Activated T-helper 1 cell treated with Interleukin-2 at 50 U/mL for 16 hours (primary cell): ENCODE measurements at regions not wholly inside any gene's neighbourhood (a gene's known extent, or its start where the extent isn't known, plus 50 kb on each side); places are given as distances from the start of the nearest gene placed in this dataset.
"Not testable (repeated sequence)": the region's sequence is repeated elsewhere in the genome, so short reads cannot be mapped to it uniquely, and the experiment has no call there.

Experiments used
- DNase-seq: peaks from one replicate; pipeline ENCODE4 v3.0.0-alpha.2; 2020; ENCODE audit warnings: low read depth

DNA sequence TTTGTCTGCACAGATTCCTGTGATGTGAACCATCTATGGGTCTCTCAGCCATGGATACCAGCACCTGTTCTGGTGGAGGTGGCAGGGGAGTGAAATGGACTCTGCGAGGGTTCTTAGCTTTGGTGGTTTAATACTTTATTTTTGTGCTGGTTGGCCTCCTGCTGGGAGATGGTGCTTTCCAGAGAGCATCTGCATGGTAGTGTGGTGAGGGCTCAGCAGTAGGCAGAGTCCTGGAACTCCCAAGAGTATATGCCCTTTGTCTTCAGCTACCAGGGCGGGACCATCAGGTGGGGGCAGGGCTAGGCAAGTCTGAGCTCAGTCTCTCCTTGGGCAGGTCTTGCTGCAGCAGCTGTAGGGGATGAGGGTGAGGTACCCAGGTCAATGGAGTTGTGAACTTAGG lies 97.5 kb upstream of the TRIM2 start:
- DNase-seq: not testable (repeated sequence)

DNA sequence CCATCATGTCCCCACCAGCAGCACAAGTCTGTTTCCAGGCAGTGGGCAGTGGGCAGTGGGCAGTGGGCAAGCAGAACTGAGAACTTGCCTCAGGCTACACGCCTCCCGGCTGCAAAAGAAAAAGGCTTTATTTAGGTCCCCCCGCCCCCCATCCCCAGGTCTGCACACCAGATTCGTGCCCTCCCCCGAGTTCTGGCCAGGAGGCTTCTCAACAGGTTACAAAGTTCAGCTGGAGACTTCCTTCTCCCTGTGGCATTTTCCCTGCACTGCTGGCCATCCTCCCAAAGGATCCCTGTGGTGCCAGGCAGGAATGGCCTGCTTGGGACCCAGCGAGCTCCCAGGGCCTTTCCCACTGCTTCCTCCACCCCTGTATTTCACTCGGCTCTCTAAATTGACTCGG lies 97.0 kb upstream of the TRIM2 start:
- no peak for DNase-seq

DNA sequence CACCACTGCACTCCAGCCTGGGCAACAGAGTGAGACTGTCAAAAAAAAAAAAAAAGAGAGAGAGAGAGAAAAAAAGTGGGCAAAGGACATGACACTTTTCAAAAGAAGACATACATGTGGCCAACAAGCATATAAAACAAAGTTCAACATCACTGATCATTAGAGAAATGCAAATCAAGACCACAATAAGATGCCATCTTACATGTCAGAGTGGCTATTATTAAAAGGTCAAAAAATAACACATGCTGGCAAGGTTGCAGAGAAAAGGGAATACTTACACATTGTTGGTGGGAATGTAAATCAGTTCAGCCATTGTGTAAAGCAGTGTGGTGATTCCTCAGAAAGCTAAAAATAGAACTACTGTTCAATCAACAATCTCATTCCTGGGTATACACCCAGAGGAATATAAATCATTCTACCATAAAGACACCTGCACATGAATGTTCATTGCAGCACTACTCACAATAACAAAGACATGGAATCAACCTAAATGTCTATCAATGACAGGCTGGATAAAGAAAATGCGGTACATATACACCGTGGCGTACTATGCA lies 94.9 kb upstream of the TRIM2 start:
- DNase-seq: no peak

DNA sequence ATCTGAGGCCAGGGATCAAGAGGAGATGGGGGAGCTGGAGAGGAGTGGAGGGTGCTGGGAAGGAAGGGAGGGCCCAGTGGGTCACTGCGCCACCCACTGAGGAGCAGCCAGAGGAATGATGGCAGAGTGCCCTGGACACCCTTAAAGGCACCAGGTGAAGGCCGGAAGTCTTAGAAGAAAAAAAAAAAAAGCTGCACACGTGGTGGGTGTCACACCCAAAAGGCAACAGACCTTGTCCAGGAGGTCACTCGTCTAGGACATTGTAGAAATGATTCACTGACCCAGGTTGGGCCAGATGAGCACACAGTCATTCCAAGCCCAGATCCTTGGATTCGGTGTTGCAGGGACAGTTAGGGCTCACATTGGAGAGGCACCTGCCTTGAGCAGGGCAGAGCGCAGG lies 93.5 kb upstream of the TRIM2 start:
- no peak for DNase-seq

DNA sequence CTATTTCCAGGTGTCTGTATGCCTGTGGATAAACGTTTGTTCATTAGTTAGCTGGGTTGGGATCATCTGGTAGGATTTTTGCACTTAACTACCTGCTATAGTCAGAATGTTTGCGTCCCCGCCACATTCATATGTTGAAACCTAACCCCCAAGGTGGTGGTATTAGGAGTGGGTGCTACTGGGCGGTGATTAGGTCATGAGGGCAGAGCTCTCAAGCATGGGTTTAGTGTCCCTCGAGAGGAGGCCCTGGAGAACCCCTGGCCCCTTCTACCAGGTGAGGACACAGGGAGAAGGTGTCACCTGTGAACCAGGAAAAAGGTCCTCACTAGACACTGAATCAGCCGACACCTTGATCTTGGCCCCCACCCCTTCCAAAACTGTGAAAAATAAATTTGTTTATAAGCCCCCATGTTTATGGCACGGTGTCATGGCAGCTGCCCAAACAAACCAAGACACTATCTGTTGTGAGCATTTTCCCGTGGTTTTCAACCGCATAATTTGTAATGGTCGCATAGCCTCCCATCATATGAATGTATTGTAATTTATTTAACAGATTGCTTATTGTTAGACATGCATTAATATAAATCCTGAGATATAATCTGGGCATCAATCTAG lies 92.7 kb upstream of the TRIM2 start:
- no peak for DNase-seq

DNA sequence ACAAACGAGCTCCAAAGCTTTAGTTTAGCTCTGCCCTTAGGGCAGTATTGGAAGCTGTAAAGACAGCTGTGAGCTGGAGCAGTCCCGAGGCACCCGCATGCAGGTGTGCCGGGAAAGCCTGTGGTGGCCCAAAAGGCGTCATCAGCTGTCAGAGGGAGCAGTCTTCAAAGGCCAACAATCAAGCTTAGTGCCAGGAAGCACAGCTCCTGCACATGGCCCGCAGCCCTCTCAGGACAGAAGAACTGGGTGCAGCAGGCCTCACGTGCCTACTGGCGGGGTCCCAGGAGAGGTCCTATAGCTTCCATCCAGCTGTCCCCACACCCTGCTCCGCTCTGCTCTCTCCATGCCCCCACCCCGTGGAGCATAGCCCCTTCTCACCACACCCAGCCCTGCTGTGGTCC lies 92.2 kb upstream of the TRIM2 start:
- DNase-seq: no peak

DNA sequence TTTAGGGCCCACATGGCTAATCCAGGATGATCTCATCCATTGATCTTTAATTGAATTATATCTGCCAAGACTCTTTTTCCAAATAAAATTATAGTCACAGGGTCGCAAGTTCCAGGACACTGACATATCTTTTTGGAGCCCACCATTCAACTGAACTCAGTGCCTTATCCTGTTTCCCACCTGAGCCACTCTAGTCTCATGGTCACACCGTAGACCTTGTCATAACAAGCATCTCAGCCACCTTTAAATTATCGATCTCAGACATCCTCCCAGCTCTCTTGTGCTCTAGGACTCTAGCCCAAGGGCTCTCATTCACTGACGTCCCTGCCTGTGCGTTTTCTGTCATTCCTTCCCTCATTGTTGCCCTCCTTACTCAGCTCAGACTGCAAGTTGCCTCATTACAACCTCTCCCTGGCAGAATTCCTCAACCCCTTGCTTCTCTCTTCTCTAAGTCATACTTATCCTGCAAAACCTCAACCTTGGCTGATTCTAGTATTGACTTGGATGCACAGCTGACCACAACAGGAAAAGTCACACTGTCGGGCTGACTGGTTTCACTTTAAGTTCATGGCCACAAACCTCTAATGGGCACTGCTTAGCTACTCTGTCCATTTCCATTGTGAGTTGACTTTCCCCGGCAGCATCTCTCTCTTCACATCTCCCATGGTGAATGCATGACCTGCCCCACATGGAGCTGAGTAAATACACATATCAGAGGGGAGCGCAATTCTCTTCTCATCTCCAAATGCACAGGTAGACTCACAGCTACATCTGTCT lies 91.0 kb upstream of the TRIM2 start:
- DNase-seq: no peak

DNA sequence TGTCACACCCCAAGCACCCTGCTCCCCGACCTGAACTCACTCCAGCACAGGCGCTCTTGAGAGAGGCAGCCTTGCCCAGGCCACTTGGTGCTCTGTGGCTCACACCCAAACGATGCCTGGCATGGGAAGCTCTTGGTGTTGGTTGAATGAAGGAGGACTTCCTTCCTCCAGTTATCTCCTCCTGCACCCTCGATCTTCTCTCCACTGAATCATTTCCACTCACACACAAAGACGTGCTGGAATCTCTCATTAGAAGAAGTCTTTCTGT lies 90.5 kb upstream of the TRIM2 start:
- no peak for DNase-seq

DNA sequence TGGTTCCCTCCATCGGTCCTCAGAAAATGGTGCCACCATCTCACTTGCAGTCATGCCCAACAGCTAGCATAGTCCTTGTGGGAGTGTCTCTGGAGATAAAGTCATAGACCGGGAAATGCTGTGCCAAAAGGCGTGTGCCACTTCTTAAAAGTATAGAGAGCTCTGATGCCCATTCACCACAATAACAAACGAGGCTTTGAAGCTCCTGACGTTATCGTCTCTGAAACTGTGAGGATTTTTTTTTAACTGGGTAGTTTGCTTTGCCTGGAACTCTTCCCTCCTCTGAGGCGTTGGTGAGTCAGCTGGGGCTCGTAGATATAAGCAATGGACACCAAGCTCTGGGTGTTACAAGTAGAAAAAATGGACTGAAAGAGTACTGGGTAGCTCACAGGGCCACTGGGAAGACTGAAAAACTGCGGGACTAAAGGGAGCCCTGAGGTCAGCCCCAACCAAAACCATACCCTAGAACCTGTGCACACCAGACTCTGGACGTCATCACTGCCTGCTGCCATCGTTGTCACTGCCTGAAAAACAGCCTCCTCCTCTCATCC lies 89.4 kb upstream of the TRIM2 start:
- DNase-seq: no peak

DNA sequence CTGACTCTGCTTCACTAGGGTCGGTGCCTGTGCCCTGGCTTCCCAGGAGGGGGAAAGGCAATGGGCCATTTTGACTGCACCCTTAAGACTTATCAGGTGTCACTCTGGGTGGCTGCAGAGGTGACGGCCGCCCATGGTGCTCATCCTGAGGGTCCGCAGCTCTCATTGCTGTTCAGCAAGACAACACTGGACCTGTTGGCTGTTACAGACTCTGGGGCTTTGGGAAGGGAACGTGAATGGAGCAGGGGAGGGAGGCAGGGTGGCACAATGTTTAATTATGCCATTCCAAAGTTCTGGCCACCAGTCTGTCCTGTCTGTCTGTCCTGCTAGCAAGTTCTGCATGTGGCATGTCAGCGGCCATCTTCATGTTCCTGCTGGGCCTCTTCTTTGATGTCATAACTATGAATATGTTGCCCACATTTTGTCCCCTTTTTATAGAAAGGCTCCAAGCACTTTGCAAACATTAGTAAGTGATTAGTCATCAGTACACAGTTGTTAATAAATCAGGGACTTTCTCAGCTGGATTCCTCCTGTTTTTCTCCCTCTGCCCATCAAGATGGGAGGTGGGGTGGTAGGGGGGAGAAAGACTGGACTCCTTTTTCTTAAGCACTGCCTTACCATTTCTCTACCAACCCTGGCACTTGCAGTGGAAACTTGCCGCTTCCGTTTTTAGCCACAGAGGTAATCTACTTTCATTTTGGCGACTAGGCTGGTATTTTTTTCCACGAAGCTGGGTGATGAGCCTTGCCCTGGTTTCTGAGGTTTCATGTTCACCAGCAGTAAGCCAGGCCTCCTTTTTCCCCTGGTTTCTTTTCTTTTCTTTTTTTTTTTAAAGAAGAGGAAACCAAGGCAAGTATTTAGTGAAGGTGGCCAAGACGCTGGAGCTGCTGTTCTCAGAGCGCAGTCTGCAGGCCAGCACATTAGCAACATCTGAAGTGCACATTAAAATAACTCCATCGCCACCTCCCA lies 88.6 kb upstream of the TRIM2 start:
- DNase-seq: peak; percentile 43

DNA sequence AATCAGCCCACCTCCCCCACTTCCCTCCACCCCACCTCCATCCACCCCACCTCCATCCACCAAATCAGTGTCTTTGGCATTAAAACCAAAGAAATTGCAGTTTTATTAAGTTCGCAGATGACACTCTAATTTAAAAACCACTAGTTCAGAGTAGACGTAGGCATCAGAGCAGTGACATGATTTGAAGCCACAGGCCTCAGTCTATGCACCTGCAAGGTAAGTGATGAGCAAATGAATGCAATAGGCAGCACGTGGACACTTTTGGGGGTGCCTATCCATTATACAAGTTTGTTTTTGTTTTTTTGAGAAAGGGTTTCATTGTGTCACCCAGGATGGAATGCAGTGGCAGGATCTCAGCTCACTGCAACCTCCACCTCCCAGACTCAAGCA lies 88.0 kb upstream of the TRIM2 start:
- DNase-seq: no peak

DNA sequence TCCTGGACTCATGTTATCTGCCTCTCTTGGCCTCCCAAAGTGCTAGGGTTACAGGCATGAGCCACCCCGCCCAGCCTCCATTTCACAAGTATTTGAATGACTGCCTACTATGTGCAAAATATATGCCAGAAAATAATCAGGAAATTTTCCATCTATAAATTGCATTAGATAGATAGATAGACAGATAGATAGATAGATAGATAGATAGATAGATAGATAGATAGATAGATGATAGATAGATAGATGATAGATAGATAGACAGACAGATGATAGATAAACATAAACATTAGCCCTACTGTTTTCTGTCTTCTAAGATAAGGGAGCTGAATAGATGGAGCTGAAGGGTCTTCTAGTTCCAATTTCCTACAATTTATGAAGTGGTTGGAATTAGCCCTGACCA lies 87.4 kb upstream of the TRIM2 start:
- no peak for DNase-seq

DNA sequence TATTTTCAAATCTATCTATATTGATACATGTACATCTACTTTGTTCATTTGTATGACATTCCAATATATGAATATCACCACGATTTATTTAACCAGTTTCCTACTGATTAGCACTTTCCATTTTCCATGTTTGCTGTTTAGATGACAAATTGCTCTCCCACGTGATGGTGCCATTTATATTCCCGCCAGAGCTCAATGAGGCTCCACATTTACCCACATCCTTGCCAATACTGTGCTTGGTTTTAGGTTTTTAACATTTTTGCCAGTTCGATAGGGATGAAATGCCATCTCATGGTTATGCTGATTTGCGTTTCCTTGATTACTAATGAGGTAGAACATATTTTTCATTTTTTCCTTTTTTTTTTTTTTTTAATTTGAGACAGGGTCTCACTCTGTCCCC lies 86.7 kb upstream of the TRIM2 start:
- DNase-seq: no peak

DNA sequence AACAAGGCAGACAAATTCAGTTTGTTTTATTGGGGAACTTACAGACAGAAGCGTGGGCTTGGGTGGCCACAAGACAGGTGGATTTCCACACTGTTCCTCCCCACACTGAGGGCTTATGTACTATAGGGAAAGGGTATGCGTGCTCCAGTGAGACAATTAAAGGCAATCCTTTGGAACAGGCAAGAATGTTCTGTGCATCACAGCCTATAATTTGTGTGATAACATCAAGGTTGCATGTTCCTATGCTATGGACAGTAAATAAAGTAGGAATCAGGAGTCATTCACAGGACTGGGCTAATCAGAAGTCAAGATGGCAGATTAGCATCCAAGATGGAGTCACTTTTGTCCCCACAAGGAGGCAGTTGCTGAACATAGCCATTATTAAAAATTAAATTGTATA lies 84.6 kb upstream of the TRIM2 start:
- no peak for DNase-seq

DNA sequence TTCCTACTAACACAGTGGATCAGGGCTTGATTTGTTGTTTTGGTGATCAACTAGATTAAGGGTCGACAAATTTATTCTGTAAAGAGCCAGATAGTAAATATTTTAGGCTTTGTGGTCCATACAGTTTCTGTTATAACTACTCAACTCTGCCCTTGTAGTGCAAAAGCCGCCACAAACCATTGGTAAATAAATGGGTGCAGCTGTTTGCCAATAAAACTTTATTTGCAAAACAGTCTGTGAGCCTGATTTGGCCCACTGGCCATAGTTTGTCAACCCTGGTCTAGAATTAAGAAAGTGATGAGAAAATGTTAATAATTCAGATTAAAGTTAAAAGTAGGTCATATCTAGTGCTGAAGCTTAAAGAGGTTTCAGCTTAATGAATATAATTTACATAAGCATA lies 84.0 kb upstream of the TRIM2 start:
- DNase-seq: no peak

DNA sequence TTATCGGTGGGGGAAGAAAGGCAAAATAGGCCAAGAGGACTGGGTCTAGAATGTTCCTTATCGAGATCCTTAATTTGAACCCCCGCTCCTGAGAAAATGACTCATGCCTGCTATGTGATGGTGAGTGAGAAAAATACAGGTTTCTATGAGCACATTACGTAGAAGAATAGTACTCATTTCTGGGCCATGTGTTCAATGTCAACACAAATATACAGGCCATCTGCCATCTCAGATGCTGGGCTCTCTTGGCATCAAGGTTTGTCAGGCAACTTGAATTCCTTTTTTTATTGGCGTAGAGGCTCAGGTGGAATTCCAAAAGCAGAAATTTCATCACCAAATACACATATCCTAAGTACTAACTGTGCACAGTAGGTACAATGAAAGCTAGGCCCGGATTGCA lies 81.4 kb upstream of the TRIM2 start:
- no peak for DNase-seq

DNA sequence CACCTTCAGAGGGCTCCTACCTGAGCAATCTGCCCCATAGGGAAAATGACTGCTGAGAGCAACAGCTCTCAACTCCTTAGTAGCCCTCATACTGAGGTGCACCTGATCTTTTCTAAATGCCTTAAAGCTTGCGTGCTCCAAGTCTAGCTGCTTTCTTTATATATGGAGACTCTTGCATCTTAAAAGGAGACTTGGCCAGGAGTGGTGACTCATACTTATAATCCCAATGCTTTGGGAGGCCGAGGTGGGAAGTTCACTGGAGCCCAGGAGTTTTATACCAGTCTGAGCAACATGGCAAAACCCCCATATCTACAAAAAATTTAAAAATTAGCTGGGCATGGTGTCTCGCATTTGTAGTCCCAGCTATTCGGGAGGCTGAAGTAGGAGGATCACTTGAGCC lies 78.1 kb upstream of the TRIM2 start:
- no peak for DNase-seq

DNA sequence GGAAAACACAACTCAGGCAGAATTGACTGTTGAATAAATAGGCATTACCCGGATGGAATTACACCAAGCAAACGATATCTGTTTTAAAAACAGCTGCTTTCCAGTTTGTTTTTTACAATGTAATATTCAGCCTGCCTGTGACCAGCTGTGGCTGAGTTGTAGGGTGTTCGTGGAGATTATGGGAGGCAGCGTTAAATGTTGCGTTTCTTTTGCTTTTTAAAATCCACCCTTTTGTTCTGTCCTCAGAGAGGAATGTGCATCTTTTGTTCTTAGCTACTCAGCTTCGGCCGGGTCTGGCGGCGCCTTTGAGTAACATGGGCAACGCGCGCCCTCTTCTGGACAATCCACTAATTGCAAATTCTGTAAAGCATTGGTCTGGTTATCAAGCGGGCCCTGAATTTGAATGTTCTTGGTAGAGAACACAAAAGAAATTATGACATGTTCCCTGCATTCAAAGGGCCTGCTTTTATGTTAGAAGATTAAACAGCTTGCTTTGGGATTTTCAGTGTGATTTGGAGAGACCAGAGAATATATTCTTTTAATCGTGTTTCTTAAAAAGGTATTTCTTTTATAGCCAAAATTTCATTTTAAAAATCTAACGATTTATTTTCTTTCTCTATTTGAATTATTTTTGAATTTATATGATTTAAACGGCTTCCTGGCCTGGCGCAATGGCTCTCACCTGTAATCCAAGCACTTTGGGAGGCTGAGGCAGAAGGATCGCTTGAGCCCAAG lies 76.3 kb upstream of the TRIM2 start:
- DNase-seq: peak; percentile 62

DNA sequence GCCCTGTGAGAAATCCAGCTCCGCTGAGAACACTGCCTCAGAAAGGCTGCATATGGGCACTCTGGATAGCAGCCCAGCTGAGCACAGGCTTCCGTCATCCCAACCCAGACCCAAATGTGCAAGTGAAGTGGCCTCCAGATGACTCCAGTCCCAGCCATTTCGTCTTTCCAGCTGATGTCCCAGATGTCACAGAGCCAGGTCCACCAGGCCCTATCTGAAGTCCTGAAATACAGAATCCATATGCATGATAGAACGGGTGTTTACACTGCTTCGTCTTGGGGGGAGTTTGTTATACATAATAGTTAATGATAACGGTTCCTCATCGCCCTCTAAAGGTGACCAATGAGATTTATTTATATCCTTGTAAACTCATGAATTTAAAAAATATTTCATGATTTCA lies 72.6 kb upstream of the TRIM2 start:
- no peak for DNase-seq

DNA sequence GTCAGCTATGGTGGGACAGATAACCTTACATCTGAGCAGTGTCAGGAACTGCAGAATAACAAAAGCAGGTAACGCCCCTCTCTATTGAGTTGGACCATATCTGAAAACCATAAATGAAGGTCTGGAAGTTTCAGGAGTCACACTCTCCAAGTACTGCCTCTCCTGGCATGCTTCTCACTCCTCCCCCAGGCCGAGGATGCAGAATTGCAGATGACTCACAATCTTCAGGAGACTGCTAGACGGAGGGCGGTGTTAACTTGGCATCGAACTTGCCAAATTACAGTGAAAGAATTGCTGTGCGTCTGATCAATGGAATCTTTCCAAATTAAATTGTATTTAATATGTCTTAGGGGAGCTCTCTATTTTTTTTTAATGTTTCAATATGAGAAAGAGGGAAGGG lies 67.1 kb upstream of the TRIM2 start:
- DNase-seq: no peak

DNA sequence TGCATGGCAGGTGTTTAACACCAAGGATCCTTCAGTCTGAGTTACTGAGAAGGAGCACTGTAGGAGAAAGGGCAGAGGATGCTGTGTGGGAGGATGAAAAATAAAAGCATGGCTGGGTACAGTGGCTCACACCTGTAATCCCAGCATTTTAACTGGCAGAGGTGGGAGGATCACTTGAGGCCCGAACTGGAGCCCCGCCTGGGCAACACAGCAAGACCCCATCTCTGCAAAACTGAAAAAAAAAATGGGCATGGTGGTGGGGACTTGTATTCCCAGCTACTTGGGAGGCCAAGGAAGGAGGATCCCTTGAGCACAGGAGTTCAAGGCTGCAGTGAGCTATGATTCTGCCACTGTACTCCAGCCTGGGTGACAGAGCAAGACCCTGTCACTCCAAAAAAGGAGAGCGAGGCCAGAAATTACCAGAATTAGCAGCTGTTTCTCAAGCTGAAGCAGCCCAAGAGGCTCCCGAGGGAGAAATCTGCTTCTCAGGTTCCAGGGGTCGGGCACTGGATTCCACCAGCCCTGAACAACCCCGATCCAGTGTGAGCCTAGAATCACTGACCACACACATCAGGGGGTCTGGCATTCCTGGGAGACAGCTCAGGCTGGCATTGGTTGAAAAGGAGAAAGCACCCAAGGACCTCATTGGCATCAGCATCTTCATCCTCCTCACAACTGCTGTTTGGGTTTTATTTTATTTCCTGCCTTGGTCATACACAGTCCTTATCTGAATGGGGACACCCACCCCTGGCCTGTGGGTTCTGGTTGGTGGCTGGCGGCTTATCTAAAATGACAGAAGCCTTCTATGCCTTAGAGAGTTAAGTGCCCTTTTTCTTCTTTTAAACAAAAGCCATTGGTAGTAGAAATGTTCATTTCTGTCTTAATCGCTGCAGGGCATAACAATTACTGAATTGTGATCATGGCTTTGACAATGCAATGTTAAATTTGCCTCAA lies 66.3 kb upstream of the TRIM2 start:
- no peak for DNase-seq
